ENCODE measurements at regions not wholly inside any gene's neighbourhood (a gene's known extent, or its start where the extent isn't known, plus 50 kb on each side); places are given as distances from the start of the nearest gene placed in this dataset.

DNA sequence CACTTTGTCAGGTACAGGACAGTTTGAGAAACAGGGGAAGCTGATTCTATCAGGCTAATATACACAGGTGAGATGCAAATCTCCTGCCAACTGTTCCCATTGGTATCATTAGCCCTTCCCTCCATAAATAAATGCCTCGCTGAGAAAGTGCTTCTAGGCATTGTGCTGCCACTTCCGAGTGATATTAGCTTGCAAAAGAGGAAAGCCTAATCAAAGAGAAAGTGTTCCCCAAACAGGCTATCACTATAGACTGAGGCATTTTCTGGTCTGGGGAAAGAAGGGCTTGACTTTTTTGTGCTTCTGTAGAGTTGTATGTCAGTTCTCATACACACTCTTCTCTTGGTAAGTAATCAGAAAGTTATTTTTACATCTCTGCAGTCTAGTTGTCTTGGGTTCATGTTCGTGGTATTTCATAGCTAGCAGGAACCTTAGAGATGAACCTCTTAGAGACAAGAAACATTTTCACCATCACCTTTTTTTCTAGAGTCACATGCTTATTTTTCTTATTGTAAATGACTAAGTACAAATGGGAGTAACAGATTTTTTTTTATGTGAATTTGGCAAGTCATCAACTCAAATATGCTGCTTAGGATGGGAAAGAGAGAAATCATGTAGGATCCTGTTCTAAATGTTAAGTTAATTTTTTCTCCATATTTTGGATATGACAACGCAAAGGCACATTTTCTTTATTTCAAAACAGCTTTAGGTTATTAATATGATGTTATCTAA, 1009.8 kb downstream of the ADGRL3 start:
- FAIRE-seq = no peak

DNA sequence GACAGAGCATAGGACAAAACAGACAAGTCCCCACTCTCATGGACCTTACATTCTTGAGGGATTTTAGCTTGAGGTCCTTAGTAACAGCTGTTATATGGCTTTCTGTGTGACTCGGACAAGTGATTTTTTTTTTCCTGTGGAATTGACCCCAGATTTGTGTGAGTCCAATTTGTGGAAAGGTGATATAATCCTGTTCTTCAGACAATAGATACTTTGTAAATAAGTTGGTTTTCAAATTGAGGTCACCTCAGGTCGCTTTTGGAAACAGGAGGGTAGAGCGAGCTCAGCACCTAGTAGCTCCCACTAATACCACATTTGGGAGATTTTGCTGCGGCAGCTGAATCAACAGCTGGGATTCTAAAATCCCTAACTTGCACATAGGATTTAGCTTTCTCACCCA, 1008.8 kb downstream of the ADGRL3 start:
- FAIRE-seq = no peak

DNA sequence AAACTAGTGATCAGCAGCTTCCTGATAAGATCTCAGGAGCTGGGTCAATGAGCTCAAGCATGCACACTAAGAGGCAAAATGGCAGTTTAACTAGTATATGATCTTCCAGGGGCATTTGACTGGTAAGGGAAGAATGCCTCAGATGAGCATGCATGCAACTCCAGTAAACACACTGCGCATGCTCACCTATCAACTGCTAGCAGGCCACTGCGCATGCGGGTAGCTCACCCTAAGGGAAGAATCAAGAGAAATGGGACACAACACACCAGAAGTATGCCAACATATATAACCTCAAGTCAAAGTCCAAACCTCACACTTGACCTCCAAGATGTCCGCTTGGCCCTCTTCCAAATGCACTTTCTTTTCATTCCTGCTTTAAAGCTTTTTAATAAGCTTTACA, 1004.0 kb downstream of the ADGRL3 start:
- no peak for FAIRE-seq

DNA sequence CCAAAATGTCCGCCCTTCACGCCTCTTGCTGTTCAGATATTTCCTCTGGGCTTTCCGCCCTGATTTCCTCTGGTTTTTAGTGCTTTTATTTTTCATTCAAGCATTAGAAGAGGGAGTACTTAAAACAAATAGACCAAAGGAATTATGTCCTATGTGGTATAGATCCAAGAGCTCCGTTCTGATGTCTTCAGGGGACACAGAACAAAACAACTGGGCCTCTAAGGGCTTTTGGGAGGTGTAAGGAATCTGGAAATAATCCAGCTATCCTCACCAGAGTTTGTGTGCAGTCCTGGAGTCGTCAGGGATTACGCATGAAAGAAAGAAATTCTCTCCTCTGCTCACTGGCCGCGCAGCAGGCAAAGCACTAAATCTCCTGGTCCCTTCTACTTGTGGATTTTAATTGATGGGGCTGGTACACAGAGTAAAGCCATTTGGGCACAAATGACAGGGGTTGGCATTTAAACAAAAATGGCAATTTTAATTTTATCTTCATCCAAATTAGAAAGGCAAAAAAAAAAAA, 999.2 kb downstream of the ADGRL3 start:
- FAIRE-seq = no peak

DNA sequence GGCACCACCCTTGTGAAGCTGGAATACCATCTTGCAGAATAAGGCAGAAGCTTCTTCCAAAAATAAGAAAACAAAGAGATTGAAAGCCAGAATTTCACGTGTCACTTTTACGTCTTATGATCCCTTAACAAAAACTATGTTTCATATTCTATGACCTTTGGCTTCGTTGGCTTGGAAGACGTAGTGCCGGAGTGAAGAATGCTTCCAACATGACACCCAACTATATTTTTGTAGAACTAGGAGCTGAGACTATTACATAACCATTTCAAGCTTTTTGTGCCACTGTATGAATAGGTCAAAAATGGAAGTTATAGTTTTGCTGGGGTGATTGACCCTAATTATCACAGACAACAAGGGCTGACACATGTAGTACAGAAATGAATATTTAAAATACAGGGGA, 996.2 kb downstream of the ADGRL3 start:
- FAIRE-seq = no peak

DNA sequence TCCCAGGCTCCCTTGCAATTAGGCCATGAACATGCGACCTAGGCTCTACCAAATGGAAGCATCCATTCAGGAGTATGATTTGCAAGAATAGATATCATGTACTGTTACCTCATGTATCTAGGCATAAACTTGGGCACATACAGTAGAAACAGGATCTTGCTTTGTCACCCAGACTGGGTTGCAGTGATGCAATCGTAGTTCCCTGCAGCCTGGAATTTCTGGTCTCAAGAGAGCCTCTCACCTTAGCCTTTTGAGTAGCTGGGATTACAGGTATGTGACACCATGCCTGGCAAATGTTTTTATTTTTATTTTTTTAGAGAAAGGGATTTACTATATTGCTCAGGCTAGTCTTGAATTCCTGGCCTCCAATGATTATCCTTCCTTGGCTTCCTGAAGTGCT, 994.2 kb downstream of the ADGRL3 start:
- FAIRE-seq = no peak

DNA sequence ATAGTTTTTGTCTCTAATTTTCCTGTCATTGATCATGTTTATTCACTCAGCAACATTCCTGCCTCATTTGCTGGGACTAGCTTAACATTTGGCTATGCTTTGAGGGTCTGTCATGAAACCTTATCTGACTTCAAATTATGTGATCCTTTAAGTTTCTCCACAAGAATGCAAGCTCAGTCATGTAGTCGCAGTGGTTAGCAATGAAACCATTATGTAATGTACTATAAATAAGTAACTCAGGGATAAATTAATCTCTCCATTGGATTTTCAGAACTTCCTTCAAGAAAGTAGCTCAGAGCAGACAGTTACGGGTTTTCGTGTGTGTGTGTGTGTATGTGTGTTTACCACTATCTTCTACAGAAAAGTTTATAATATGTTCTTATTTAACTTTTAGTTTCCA, 993.6 kb downstream of the ADGRL3 start:
- FAIRE-seq = no peak

DNA sequence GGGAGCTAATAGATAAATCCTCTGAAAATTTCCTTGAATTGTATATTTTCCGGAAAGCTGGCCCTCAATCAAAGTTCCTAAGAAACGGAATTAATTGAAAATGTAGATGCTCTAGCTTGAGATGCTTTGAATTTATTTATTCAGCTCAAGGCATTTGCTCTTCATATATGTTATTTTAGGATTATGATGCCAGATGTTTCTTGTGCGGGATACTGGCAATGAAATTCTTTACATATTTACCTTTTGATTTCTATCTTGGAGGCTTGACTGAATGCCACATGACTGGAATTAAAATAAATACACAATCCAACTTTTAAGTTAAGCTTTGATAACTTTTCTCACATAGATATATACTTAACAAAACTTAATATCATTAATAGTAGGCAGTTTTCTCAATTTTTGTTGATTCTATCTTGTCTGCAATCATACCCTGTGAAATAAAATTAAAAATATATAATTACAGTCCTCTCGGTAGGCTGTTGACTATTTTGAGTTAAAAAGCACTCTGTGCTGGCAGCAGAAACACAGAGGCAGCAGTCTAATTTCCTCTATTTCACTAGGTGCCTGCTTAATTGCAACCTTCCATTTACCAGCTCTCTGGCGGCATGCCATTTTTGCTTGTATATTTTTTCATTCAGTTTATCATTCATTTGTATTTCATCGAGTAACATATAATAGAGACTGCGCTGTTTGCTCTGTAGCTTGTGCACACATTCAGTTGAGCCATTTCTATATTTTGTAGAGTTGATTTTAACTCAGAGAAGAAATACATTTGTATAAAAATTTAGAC, 991.5 kb downstream of the ADGRL3 start:
- no peak for FAIRE-seq

DNA sequence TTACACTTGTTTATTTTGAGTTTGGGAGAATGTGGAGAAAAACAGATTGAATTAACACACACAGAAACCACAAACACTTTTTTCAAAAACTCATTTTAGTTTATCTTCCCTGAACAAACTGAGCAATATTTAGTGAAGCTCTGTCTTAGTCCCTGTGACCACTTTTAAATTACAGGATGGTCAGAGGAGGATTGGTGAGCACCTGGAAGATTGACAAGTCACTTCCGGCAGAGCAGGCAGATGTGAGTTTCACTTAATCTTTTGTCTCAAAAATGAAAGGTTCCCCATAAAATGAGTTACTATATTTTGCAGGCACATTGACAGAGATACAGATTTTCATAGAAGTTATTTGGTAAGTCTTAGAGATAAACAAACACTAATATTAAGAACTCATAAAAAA, 970.1 kb downstream of the ADGRL3 start:
- no peak for FAIRE-seq

DNA sequence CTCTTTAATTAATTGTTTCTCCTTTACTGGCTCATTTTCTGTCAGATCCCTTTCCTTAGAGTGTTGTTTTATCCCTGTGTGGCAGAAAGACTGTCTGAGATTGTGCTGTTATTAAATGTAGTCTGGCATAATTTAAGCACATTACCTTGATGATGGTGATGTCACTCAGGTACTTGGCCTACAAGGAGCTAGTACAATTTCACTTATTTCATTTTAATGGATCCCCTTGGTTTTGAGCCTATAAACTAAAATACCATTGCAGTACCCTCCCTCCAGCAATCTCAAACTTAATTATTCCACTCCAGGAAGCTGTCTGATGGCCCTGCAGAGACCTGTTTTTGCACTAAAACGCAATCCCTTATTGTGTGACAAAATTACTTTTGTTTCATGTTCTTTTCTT, 968.6 kb downstream of the ADGRL3 start:
- no peak for FAIRE-seq

DNA sequence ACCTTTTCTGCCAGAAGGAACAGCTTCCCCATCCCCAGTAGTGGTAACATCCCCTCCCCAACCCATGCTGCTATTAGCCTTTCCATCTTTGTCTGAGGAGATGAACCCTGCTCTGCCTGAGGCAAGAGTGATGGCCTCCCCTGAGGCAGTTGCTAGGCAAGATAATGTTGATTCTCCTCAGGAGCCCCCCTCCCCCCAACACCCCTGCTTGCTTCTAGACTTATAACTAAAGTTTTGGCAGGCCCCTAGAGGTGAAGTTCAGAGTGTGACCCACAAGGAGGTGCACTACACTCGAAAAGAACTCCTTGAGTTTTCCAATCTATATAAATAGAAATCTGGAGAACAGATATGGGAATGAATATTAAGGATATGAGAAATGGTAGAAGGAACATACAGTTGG, 962.5 kb downstream of the ADGRL3 start:
- no peak for FAIRE-seq

DNA sequence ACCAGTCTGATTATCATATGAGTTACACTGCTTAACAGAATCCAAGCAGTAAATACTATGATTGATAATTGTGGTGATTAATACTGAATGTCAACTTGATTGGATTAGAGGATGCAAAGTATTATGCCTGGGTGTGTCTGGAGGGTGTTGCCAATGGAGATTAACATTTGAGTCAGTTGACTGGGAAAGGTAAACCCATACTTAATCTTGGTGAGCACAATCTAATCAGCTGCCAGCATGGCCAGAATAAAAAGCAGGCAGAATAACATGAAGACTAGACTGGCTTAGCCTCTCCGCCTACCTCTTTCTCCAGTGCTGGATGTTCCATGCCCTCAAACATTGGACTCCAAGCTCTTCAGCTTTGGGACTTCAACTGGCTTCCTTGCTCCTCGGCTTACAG, 961.3 kb downstream of the ADGRL3 start:
- no peak for FAIRE-seq

DNA sequence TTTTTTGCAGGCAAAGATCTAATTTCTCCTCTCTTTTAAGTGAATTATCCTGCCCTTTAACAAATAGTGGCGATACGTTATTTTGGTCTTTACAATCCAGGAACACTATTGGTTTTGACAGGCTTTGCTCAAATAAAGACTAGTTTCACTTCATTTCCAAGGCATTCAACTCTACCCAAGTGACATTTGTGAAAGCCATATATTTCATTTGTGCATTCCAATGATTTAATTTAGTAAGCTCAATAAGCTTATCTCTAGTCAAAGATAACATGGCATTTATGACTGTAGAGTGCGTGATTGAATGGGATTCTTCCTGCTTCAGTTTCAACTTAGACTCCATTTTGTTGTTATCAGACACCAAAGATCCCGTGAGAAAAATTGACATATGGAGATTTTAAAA, 959.8 kb downstream of the ADGRL3 start:
- no peak for FAIRE-seq

DNA sequence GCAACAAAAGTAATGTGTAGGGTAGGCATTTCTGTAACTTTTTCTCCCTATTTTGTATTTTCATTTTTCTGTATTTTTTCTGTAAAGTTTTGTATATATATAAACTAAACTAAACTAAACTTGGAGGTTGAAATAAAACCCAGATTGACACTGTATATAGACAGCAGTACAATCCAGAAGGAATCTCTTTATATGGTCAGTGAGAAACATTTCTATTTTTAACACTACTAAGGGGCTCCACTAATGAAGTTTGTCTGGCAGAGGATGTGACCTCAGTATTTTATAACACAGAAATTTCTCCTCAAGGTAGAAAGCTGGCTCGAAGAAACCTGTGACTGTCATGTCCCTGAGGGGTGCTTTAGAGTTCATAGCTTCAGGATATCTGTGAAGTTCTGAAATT, 959.2 kb downstream of the ADGRL3 start:
- no peak for FAIRE-seq

DNA sequence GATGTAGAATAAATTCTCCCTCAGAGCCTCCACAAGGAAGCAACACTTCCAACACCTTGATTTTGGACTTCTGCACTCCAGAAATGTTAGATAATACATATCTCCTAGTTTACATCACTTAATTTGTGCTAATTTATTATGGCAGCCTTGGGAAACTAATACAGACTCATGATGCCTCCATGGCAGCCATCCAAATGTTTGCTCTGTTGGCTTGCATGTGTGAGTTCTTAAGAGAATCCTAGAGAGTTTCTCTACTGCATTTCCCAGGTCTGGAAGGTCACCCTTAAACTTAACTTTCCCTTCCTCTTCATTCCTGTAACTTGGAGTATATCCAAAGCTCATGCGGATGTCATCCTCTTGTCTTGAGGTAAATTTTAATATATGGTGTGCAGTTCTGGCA, 956.1 kb downstream of the ADGRL3 start:
- no peak for FAIRE-seq

DNA sequence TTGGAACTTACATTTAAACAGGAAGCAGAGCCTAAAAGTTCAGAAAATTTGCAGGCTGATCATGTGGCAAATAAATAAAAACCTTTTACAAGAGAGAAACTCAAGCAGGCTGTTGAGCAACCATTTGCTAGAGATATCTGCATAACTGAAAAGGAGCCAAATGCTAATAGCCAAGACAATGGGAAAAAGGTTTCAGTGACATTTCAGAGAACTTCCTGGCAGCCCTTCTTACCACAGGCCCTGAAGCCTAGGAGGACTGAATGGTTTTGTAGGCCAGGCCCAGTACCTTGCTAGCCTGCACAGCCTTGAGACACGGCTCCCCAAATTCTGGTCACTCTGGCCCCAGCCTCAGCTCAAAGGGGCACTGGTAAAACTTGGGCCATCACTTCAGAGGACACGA, 945.1 kb downstream of the ADGRL3 start:
- FAIRE-seq = no peak

DNA sequence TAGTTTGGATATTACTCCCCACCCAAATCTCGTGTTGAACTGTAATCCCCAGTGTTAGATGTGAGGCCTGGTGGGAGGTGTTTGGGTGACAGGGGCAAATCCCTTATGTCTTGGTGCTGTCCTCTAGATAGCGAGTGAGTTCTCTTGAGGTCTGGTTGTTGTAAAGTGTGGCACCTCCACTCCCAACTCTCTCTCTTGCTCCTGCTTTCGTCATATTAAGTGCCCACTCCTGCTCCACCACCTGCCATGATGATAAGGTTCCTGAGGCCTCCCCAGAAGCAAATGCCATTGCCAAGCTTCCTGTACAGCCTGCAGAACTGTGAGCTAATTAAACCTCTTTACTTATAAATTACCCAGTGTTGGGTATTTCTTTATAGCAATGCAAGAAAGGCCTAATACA, 944.3 kb downstream of the ADGRL3 start:
- FAIRE-seq = no peak

DNA sequence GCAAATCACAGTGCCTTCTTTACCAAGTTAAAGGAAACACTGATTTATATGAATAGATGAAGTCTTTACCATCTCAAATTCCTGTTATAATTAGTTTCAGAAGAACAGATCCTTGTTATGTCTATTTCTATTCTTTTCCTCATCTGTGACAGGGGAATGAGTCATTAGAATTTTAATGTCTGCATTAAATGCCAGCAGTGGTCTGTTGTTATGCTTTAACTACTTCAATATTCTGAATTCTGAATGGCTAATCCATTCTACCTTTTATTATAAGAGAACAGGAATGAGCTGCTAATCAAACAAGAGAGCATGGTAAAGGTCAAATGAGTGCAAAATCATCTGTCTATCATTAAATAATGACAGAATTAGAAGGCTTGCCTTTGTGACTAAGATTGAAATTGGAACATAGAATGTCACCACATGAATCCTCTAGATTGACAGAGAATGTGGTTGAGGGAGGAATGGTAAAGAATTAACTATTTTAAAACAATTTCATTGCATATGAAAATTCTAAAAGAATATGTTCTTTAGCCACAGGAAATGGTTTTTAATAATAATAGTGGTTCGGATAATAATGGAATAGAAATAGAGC, 935.5 kb downstream of the ADGRL3 start:
- no peak for FAIRE-seq

DNA sequence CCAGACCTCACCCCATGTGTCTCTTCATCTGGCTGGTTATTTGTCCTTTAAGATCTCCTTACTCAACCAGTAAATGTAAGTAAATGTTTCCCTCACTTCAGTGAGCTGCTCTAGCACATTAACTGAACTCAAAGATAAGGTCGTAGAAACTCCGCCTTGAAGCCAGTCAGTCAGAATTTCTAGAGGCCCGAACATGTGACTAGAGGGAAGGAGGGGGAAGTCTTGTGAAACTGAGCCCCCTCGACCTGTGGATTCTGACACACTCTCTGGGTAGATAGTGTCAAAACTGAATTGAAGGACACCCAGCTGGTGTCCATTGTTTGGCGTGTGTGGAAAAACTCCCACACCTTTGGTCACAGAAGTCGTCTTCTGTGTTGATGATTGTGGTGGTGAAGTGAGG, 933.9 kb downstream of the ADGRL3 start:
- no peak for FAIRE-seq

DNA sequence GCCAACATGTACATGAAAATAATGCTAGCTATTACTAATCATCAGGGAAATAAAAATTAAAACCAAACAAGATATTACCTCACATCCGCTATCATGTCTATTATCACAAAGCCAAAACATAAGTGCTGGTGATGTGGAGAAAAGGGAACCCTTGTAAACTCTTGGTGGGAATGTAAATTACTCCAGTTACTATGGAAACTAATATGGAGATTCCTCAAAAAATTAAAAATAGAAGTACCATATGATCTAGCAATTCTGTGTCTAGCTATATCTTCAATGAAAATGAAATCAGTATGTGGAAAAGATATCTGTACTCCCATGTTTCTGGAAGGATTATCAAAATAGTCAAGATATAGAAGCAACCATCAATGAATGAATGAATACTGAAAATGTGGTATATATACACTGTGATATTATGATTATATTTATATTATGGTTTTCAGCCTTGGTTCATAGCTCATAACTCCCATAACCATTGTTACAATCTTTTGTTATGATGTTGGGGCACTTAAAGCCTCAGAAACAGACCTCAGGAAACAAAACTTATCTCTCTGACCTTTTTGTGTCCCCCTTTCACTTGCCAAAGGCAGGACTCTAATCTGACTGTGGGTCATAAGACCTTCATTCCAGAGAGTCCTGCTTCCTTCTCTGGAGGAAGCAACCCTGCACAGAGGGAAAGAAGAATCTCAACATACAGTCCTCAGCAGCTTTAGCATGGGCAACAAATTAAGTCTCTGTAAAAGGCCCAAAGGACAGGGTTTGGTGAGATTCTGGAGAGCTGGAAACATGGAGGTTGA, 933.2 kb downstream of the ADGRL3 start:
- FAIRE-seq = no peak

DNA sequence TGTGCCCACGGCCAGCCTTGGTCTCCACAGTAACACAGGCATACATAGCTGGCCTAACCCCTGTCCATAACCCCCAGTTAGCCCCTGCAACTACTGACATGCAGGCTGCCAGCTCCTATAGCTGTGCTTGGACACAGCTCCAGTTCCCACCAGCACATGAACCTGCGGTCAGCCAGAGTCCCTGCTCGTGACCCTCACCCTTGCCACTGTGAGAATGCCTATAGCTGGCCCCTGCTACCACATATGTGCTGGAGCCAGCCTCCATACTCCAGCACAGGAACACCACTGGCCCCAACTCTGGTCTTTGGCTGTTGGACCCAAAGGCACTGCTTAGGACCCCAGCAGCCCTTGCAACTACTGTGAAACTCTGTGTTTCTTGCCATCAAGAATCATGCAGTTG, 930.9 kb downstream of the ADGRL3 start:
- no peak for FAIRE-seq

DNA sequence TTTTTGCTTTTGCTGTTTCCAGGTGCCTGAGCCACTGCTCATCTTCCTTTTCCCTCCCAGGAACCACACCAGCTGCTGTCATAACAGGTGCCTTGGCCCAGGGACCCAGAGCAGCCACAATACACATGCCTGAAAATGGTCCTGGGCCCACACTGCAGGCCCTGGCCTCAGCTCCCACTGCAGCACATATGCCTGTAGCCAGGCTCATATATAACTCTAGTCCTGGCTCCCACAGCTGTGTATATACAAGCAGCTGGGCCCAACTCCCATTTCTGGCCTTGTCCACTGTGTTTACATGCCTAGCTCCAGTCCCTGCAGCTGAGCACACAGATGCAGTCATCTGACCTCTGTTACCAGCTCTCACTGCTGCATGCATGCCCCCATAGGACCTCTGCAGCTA, 930.5 kb downstream of the ADGRL3 start:
- no peak for FAIRE-seq

DNA sequence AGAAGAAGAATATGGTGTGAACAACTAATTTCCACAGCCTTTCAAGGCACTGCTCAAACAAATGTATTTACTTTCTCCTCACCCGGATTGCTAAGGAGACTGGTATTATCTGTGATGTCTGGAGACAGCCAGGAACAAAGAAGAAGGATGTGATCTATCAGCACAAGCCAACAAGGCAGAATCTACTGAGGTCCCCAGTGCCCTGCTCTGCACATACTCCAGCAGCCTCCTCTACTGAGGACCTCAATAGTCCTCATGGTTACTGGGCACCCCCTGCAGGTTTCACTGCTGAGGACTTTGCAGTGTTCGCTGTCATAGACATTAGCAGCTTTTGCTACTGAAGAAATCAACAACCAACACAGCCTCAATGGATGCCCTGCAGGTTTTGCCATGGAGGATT, 930.1 kb downstream of the ADGRL3 start:
- FAIRE-seq = no peak

Measured in endometrium (tissue), 2 donors.